WTC11 (cell line): ENCODE measurements at regions not wholly inside any gene's neighbourhood (a gene's known extent, or its start where the extent isn't known, plus 50 kb on each side); places are given as distances from the start of the nearest gene placed in this dataset.

Source experiments
- ATAC-seq: fragments of 200-7000 bp; cut with Tn5 transposase; 2 replicates; pipeline ENCODE4 v1.10.0; 2021; ENCODE audit warnings: mild to moderate bottlenecking, moderate library complexity
- CTCF ChIA-PET: fragments of 300-600 bp; sonication (Branson Sonifier 250); formaldehyde crosslinking; loops from one replicate; lab custom pipeline; 2021; ENCODE audit warnings: antibody characterized with exemption; lab: Charles Lee
- POLR2A ChIA-PET: fragments of 350-600 bp; sonication (Branson Sonifier 250); formaldehyde crosslinking; loops from one replicate; lab custom pipeline; 2021; ENCODE audit warnings: antibody characterized with exemption; lab: Charles Lee
- DNase-seq: peaks from one replicate; pipeline ENCODE4 v3.0.0; 2021; ENCODE audit warnings: low spot score
- H3K27ac Mint-ChIP-seq: 2 replicates; pipeline ENCODE4 v1.8.0; 2021; ENCODE audit warnings: mixed read lengths
- H3K27me3 Mint-ChIP-seq: 2 replicates; pipeline ENCODE4 v1.8.0; 2021; ENCODE audit warnings: low read depth, mild to moderate bottlenecking, moderate library complexity, mixed read lengths
- H3K36me3 Mint-ChIP-seq: 2 replicates; pipeline ENCODE4 v1.8.0; 2021; ENCODE audit warnings: mixed read lengths
- H3K4me1 Mint-ChIP-seq: 2 replicates; pipeline ENCODE4 v1.8.0; 2022; ENCODE audit warnings: mixed read lengths
- H3K4me3 Mint-ChIP-seq: 2 replicates; pipeline ENCODE4 v1.8.0; 2021; ENCODE audit warnings: mild to moderate bottlenecking, moderate library complexity, mixed read lengths
- H3K9me3 Mint-ChIP-seq: 2 replicates; pipeline ENCODE4 v1.8.0; 2021; ENCODE audit warnings: mixed read lengths
- CREM ChIP-seq: sonication (generic); formaldehyde crosslinking; IDR thresholded peaks from 2 replicates; pipeline ENCODE4 v1.8.1; 2022; ENCODE audit warnings: mild to moderate bottlenecking, missing genetic modification reagents, moderate library complexity
- ETV6 ChIP-seq: sonication (generic); formaldehyde crosslinking; IDR thresholded peaks from 2 replicates; pipeline ENCODE4 v1.8.1; 2022; ENCODE audit warnings: mild to moderate bottlenecking, missing genetic modification reagents
- FOXK1 ChIP-seq: sonication (generic); formaldehyde crosslinking; IDR thresholded peaks from 2 replicates; pipeline ENCODE4 v1.8.0; 2022; ENCODE audit warnings: mild to moderate bottlenecking, moderate library complexity, missing genetic modification reagents
- FOXP1 ChIP-seq: sonication (generic); formaldehyde crosslinking; IDR thresholded peaks from 2 replicates; pipeline ENCODE4 v1.8.0; 2022; ENCODE audit warnings: missing genetic modification reagents, mild to moderate bottlenecking, moderate library complexity, borderline replicate concordance
- GABPB1 ChIP-seq: sonication (generic); formaldehyde crosslinking; IDR thresholded peaks from 2 replicates; pipeline ENCODE4 v1.8.1; 2023; ENCODE audit warnings: mild to moderate bottlenecking, missing genetic modification reagents
- MXD4 ChIP-seq: fragments of 250-450 bp; sonication (Bioruptor Pico); IDR thresholded peaks from 2 replicates; pipeline ENCODE4 v1.8.0; 2021; ENCODE audit warnings: mild to moderate bottlenecking, moderate library complexity, borderline replicate concordance
- RORB ChIP-seq: fragments of 250-450 bp; sonication (Bioruptor Pico); IDR thresholded peaks from 2 replicates; pipeline ENCODE4 v1.9.0; 2021; ENCODE audit warnings: mild to moderate bottlenecking
- ZNF263 ChIP-seq: sonication (generic); formaldehyde crosslinking; IDR thresholded peaks from 2 replicates; pipeline ENCODE4 v1.8.1; 2022; ENCODE audit warnings: low read depth, mild to moderate bottlenecking, moderate library complexity, missing genetic modification reagents
- ZNF396 ChIP-seq: fragments of 250-450 bp; sonication (Bioruptor Pico); IDR thresholded peaks from 2 replicates; pipeline ENCODE4 v1.8.0; 2021; ENCODE audit warnings: mild to moderate bottlenecking, moderate library complexity, borderline replicate concordance
- TF ChIP-seq, protein P1 (sequence below): fragments of 200-600 bp; IDR thresholded peaks from 2 replicates; pipeline ENCODE4 v1.8.0; 2022; ENCODE audit warnings: antibody characterized with exemption
- TF ChIP-seq, protein P2 (sequence below): sonication (generic); formaldehyde crosslinking; IDR thresholded peaks from 2 replicates; pipeline ENCODE4 v1.8.1; 2023; ENCODE audit warnings: mild to moderate bottlenecking, missing genetic modification reagents, borderline replicate concordance
- TF ChIP-seq, protein P3 (sequence below): sonication (generic); formaldehyde crosslinking; IDR thresholded peaks from 2 replicates; pipeline ENCODE4 v1.8.0; 2022; ENCODE audit warnings: mild to moderate bottlenecking, missing genetic modification reagents

DNA sequence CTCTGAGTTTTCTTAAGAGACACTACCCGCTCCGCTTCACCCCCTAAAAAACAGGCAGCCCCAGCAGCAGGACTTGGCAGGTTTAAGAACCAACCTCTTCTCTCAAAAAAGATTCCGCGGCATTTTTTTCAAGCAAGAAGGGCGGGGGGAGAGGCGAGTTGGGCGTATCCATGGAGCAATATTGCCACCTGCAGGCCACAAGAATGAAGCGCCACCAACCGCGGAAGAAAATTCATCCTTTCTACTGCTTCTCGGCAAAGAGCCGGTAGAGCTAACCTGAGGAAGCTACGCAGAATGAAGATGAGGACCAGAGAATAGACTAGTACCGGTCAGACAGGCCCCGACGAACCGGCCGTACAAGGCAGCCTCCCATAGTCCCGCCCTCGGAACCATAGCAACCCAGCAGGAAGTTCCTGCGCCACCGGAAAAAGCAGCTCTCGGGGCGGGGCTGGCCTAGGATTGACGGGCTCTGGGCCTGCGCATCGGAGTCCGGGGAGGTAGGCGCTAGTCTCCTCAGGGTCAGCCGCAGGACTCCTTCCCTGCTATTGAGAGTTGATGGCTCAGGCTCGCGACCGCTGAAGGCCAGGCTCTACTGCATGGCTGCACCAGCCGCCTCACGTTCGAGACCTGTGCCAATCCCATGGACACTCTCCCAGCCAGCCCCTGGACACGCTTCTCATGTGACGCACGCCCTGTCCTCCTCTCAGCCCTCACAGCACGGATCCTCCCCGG, 76.9 kb downstream of the MAGED4 start:
- H3K9me3 Mint-ChIP-seq = no peaks in the 10 kb centered on the region
- H3K4me1 Mint-ChIP-seq = peaks cover 17% of the 10 kb centered on the region
- peak; percentile 97 for ATAC-seq
- TF ChIP-seq, protein P1, sequence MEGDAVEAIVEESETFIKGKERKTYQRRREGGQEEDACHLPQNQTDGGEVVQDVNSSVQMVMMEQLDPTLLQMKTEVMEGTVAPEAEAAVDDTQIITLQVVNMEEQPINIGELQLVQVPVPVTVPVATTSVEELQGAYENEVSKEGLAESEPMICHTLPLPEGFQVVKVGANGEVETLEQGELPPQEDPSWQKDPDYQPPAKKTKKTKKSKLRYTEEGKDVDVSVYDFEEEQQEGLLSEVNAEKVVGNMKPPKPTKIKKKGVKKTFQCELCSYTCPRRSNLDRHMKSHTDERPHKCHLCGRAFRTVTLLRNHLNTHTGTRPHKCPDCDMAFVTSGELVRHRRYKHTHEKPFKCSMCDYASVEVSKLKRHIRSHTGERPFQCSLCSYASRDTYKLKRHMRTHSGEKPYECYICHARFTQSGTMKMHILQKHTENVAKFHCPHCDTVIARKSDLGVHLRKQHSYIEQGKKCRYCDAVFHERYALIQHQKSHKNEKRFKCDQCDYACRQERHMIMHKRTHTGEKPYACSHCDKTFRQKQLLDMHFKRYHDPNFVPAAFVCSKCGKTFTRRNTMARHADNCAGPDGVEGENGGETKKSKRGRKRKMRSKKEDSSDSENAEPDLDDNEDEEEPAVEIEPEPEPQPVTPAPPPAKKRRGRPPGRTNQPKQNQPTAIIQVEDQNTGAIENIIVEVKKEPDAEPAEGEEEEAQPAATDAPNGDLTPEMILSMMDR = peak; percentile 76
- TF ChIP-seq, protein P2, sequence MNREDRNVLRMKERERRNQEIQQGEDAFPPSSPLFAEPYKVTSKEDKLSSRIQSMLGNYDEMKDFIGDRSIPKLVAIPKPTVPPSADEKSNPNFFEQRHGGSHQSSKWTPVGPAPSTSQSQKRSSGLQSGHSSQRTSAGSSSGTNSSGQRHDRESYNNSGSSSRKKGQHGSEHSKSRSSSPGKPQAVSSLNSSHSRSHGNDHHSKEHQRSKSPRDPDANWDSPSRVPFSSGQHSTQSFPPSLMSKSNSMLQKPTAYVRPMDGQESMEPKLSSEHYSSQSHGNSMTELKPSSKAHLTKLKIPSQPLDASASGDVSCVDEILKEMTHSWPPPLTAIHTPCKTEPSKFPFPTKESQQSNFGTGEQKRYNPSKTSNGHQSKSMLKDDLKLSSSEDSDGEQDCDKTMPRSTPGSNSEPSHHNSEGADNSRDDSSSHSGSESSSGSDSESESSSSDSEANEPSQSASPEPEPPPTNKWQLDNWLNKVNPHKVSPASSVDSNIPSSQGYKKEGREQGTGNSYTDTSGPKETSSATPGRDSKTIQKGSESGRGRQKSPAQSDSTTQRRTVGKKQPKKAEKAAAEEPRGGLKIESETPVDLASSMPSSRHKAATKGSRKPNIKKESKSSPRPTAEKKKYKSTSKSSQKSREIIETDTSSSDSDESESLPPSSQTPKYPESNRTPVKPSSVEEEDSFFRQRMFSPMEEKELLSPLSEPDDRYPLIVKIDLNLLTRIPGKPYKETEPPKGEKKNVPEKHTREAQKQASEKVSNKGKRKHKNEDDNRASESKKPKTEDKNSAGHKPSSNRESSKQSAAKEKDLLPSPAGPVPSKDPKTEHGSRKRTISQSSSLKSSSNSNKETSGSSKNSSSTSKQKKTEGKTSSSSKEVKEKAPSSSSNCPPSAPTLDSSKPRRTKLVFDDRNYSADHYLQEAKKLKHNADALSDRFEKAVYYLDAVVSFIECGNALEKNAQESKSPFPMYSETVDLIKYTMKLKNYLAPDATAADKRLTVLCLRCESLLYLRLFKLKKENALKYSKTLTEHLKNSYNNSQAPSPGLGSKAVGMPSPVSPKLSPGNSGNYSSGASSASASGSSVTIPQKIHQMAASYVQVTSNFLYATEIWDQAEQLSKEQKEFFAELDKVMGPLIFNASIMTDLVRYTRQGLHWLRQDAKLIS (CRISPR knock-in tag) = no peak
- TF ChIP-seq, all 79 proteins: peak for 1
- Mint-ChIP-seq H3K27ac (peak overlapping the region; percentile 98), H3K27me3 (peaks cover 2% of the 10 kb centered on the region; the same call in 1 of the 2 replicates), H3K36me3 (no peaks in the 10 kb centered on the region), H3K4me3 (peak overlapping the region; percentile 89)
- ChIA-PET POLR2A (no interaction called here), CTCF (interaction anchor here (0.6 to 1.4 kb wide), 10 partner anchors 10 to 1113 kb away, joined by 3 to 7 read pairs (median 3); no protein-coding TSS in a partner anchor)
- DNase-seq = peak; percentile 81

DNA sequence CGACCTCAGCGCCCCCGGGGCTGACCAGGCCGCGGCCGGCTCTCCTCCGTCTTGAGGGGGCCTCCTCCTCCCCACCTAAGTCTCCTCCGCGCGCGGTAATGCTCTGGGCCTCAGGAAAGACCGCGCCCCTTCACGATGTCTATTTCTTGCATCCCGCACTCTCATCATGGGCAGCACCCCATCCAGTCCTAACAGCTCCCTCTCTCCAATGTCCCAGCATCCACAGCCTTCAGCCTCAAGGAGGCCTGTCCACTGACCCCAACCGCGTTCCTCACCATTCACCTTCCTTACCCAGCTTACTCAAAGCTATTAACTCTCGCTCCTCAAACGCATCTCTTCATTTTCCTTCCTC, 77.5 kb downstream of the MAGED4 start:
- H3K4me1 Mint-ChIP-seq = peaks cover 17% of the 10 kb centered on the region
- DNase-seq = no peak
- H3K4me3 Mint-ChIP-seq = peak overlapping the region; percentile 89
- peak overlapping the region; percentile 78 for H3K27ac Mint-ChIP-seq
- peaks cover 2% of the 10 kb centered on the region; the same call in 1 of the 2 replicates for H3K27me3 Mint-ChIP-seq
- peak; percentile 34 for ATAC-seq
- TF ChIP-seq CREM (CRISPR knock-in tag) (no peak), ZNF396 (CRISPR knock-in tag) (no peak), ETV6 (CRISPR knock-in tag) (no peak), FOXK1 (CRISPR knock-in tag) (no peak), GABPB1 (CRISPR knock-in tag) (no peak)
- TF ChIP-seq, protein P1 = no peak
- ChIA-PET CTCF (interaction anchor here (0.6 to 1.4 kb wide), 7 partner anchors 9 to 1114 kb away, joined by 3 to 7 read pairs (median 3); no protein-coding TSS in a partner anchor), POLR2A (no interaction called here)
- H3K36me3 Mint-ChIP-seq = no peaks in the 10 kb centered on the region
- H3K9me3 Mint-ChIP-seq = no peaks in the 10 kb centered on the region

DNA sequence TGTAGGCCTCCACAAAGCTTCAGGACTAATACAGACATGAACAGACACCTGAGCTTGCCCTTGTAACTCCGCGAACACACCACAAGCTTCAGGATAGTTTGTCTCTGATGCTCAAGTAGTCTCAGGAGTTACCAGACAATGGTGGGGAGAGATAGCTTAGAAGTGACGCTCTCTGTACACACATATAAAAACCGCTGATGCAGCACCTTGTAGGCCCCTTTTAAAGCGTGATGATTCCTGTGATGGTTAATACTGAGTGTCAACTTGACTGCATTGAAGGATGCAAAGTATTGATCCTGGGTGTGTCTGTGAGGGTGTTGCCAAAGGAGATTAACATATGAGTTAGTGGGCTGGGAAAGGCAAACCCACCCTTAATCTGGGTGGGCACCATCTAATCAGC, 78.7 kb downstream of the MAGED4 start:
- H3K27me3 Mint-ChIP-seq = peaks cover 2% of the 10 kb centered on the region; the same call in 1 of the 2 replicates
- POLR2A ChIA-PET = no interaction called here
- no peak overlapping the region for H3K4me3 Mint-ChIP-seq
- H3K36me3 Mint-ChIP-seq = no peaks in the 10 kb centered on the region
- H3K27ac Mint-ChIP-seq = no peak overlapping the region
- H3K4me1 Mint-ChIP-seq = peaks cover 17% of the 10 kb centered on the region
- DNase-seq = no peak
- ATAC-seq = no peak
- no peaks in the 10 kb centered on the region for H3K9me3 Mint-ChIP-seq
- TF ChIP-seq ZNF263 (no peak), RORB (CRISPR knock-in tag) (no peak), FOXP1 (CRISPR knock-in tag) (no peak), MXD4 (CRISPR knock-in tag) (no peak)
- TF ChIP-seq, protein P3, sequence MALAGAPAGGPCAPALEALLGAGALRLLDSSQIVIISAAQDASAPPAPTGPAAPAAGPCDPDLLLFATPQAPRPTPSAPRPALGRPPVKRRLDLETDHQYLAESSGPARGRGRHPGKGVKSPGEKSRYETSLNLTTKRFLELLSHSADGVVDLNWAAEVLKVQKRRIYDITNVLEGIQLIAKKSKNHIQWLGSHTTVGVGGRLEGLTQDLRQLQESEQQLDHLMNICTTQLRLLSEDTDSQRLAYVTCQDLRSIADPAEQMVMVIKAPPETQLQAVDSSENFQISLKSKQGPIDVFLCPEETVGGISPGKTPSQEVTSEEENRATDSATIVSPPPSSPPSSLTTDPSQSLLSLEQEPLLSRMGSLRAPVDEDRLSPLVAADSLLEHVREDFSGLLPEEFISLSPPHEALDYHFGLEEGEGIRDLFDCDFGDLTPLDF (CRISPR knock-in tag) = no peak
- CTCF ChIA-PET = no interaction called here
